Vagina (tissue), 2 donors: ENCODE measurements at regions not wholly inside any gene's neighbourhood (a gene's known extent, or its start where the extent isn't known, plus 50 kb on each side); places are given as distances from the start of the nearest gene placed in this dataset.

Experiments
- POLR2A ChIP-seq, 2 donors: fragments of 450-650 bp; IDR thresholded peaks; one replicate each; pipeline ENCODE4 v1.6.1; 2017; ENCODE audit warnings: antibody characterized with exemption in 2 of 2, mild to moderate bottlenecking in 2 of 2, moderate library complexity in 2 of 2
- POLR2AphosphoS5 ChIP-seq, 2 donors: sonication (generic); formaldehyde crosslinking; IDR thresholded peaks; one replicate each; pipeline ENCODE4 v1.9.0; 2017; ENCODE audit warnings: antibody characterized with exemption in 2 of 2, mild to moderate bottlenecking in 2 of 2, low read depth in 1 of 2; ENCODE audit not compliant: insufficient read depth in 1 of 2
- TF ChIP-seq, protein P1 (sequence below), 3 experiments: fragments of 450-650 bp in 2 of 3; fragments of 200-600 bp in 1 of 3; sonication (generic) in 1 of 3; IDR thresholded peaks; one replicate each; pipeline ENCODE4 v1.5.1; 2017 to 2019; ENCODE audit warnings: antibody characterized with exemption in 3 of 3, mild to moderate bottlenecking in 2 of 3, moderate library complexity in 2 of 3

DNA sequence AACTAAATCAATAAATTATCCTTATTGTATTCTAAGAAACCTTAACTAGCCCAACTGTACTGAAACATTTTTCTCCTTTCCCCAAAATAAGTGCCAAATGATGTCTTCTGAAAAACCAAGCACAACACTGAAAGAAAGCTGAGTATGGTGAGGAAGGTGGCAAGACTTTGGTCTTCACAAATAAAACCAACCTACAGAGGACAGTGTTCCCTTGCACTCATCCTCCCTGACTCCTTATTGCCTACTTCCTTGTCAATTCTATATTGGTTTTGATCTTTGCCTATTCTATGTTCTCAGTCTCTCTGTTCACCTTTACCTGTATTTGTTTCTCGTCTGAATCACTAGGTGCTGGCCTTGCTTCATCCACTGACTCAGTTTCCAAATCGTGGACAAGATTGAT lies 490.1 kb upstream of the ZNF385D start:
- TF ChIP-seq POLR2A (IDR thresholded peaks at IDR 0.05) (no peak), POLR2AphosphoS5 (IDR thresholded peaks at IDR 0.05; ENCODE audit: insufficient read depth in 1 of 2, low read depth in 1 of 2) (no peak)
- TF ChIP-seq, protein P1, sequence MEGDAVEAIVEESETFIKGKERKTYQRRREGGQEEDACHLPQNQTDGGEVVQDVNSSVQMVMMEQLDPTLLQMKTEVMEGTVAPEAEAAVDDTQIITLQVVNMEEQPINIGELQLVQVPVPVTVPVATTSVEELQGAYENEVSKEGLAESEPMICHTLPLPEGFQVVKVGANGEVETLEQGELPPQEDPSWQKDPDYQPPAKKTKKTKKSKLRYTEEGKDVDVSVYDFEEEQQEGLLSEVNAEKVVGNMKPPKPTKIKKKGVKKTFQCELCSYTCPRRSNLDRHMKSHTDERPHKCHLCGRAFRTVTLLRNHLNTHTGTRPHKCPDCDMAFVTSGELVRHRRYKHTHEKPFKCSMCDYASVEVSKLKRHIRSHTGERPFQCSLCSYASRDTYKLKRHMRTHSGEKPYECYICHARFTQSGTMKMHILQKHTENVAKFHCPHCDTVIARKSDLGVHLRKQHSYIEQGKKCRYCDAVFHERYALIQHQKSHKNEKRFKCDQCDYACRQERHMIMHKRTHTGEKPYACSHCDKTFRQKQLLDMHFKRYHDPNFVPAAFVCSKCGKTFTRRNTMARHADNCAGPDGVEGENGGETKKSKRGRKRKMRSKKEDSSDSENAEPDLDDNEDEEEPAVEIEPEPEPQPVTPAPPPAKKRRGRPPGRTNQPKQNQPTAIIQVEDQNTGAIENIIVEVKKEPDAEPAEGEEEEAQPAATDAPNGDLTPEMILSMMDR (IDR thresholded peaks at IDR 0.05) = no peak
